HEK293T (cell line): ENCODE measurements at regions not wholly inside any gene's neighbourhood (a gene's known extent, or its start where the extent isn't known, plus 50 kb on each side); places are given as distances from the start of the nearest gene placed in this dataset.

ENCODE experiments used
- CTBP1 ChIP-seq: fragments of 450-650 bp; IDR thresholded peaks from 2 replicates; pipeline ENCODE4 v1.6.1; 2016; ENCODE audit warnings: borderline replicate concordance
- FOXA1 ChIP-seq: fragments of 450-650 bp; IDR thresholded peaks from 2 replicates; pipeline ENCODE4 v1.6.1; 2016; ENCODE audit warnings: mild to moderate bottlenecking
- HDGF ChIP-seq: fragments of 450-650 bp; IDR thresholded peaks from 2 replicates; pipeline ENCODE4 v1.6.1; 2017; ENCODE audit warnings: antibody characterized with exemption, borderline replicate concordance
- LEF1 ChIP-seq: fragments of 450-650 bp; IDR thresholded peaks from 2 replicates; pipeline ENCODE4 v1.6.1; 2017; ENCODE audit warnings: mild to moderate bottlenecking, borderline replicate concordance
- NFRKB ChIP-seq: fragments of 450-650 bp; IDR thresholded peaks from 2 replicates; pipeline ENCODE4 v1.6.1; 2016; ENCODE audit warnings: mild to moderate bottlenecking, moderate library complexity
- SP1 ChIP-seq: fragments of 450-650 bp; IDR thresholded peaks from 2 replicates; pipeline ENCODE4 v1.6.1; 2017
- SUZ12 ChIP-seq: fragments of 450-650 bp; IDR thresholded peaks from 2 replicates; pipeline ENCODE4 v1.6.1; 2016; ENCODE audit warnings: mild to moderate bottlenecking

GRCh38 chr6:141986457-141986856, 146.3 kb upstream of the GJE1 start:
- TF ChIP-seq HDGF (no peak), SP1 (no peak), LEF1 (no peak), FOXA1 (no peak), CTBP1 (no peak), NFRKB (no peak), SUZ12 (no peak)
